CD4-positive, alpha-beta T cell (primary cell): ENCODE measurements at regions not wholly inside any gene's neighbourhood (a gene's known extent, or its start where the extent isn't known, plus 50 kb on each side); places are given as distances from the start of the nearest gene placed in this dataset.

ENCODE experiments used
- ATAC-seq: fragments of 200-7000 bp; cut with Tn5 transposase; one replicate; pipeline ENCODE4 v1.10.0; 2022; ENCODE audit warnings: mild to moderate bottlenecking; ENCODE audit not compliant: poor library complexity
- CTCF ChIA-PET: fragments of 350-600 bp; sonication (Branson Sonifier 250); formaldehyde crosslinking; loops from one replicate; lab custom pipeline; 2021; ENCODE audit warnings: antibody characterized with exemption, inconsistent platforms; lab: Charles Lee
- POLR2A ChIA-PET: fragments of 350-600 bp; sonication (Branson Sonifier 250); formaldehyde crosslinking; loops from one replicate; lab custom pipeline; 2021; ENCODE audit warnings: antibody characterized with exemption, inconsistent platforms; lab: Charles Lee
- DNase-seq, 14 experiments: peaks; one replicate each; pipeline ENCODE4 v3.0.0-alpha.2; 2013 to 2020; ENCODE audit warnings: mixed read lengths in 2 of 14
- H3K27ac ChIP-seq, 2 donors: one replicate each; pipeline versions ENCODE4 v1.5.1 to v1.7.0; 2013; ENCODE audit warnings: low read length in 2 of 2, low read depth in 1 of 2, mild to moderate bottlenecking in 1 of 2
- H3K27me3 ChIP-seq, 2 experiments: 1 replicate in 1 of 2; 2 replicates in 1 of 2; pipeline versions ENCODE4 v1.6.1 to v1.7.0; 2013; ENCODE audit warnings: low read length in 2 of 2, control low read depth in 1 of 2, mild to moderate bottlenecking in 1 of 2, moderate library complexity in 1 of 2; ENCODE audit not compliant: insufficient read depth in 2 of 2, control insufficient read depth in 1 of 2
- H3K36me3 ChIP-seq: one replicate; pipeline ENCODE4 v1.6.1; 2013; ENCODE audit warnings: low read length, control low read depth; ENCODE audit not compliant: insufficient read depth
- H3K4me1 ChIP-seq: one replicate; pipeline ENCODE4 v1.6.1; 2013; ENCODE audit warnings: low read length, control low read depth; ENCODE audit not compliant: insufficient read depth
- H3K4me3 ChIP-seq: one replicate; pipeline ENCODE4 v1.5.1; 2013; ENCODE audit warnings: mild to moderate bottlenecking, low read length, moderate library complexity
- H3K9me3 ChIP-seq, 2 experiments: 1 replicate in 1 of 2; 2 replicates in 1 of 2; pipeline versions ENCODE4 v1.6.1 to v1.7.0; 2013; ENCODE audit warnings: low read length in 2 of 2, mild to moderate bottlenecking in 2 of 2, control low read depth in 1 of 2, moderate library complexity in 1 of 2; ENCODE audit not compliant: control insufficient read depth in 1 of 2, insufficient read depth in 1 of 2
- H3K27ac Mint-ChIP-seq: one replicate; pipeline ENCODE4 v1.8.0; 2020; ENCODE audit warnings: mixed read lengths
- H3K27me3 Mint-ChIP-seq: one replicate; pipeline ENCODE4 v1.8.0; 2021; ENCODE audit warnings: mixed read lengths
- H3K36me3 Mint-ChIP-seq: one replicate; pipeline ENCODE4 v1.8.0; 2021; ENCODE audit warnings: low read depth, mixed read lengths
- H3K4me1 Mint-ChIP-seq: one replicate; pipeline ENCODE4 v1.8.0; 2021; ENCODE audit warnings: low read depth, mixed read lengths
- H3K4me3 Mint-ChIP-seq: one replicate; pipeline ENCODE4 v1.8.0; 2020; ENCODE audit warnings: mild to moderate bottlenecking, mixed read lengths
- H3K9me3 Mint-ChIP-seq: one replicate; pipeline ENCODE4 v1.8.0; 2020; ENCODE audit warnings: mixed read lengths
- intact Hi-C, 2 experiments: fragments of 100-400 bp; cut with DNase I in 1 of 2; cut with micrococcal nuclease in 1 of 2; formaldehyde crosslinking; loops; one replicate each; pipeline versions ENCODE4 v1.15.1 to v1.9.0; 2023 to 2025; cut with DNase I, micrococcal nuclease
- TF ChIP-seq, protein P1 (sequence below): fragments of 200-600 bp; IDR thresholded peaks from one replicate; pipeline ENCODE4 v1.8.0; 2022; ENCODE audit warnings: antibody characterized with exemption, mild to moderate bottlenecking

DNA sequence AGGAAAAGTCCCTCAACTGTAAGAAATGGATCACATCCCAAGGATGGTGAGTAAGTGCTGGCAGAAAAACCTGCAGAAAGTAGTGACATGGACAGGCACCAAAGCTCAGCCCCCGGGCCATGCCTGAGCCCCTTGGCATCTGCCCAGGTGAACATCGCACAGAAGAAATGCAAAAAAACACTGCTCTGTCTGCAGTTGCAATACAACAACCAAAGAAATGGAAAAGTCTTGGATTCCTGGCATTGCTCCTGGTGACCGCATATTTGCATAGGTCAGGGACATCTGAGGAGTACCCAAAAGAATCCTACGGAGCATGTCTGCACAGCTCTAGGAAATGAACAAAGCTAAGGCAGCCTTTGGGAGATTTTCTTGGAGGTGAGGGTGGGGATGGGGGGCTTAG lies 63.1 kb upstream of the PTPRT start:
- ATAC-seq (no peak), DNase-seq (no peak)
- no peak overlapping the region for H3K27ac Mint-ChIP-seq
- no peaks in the 10 kb centered on the region for H3K4me1 ChIP-seq
- peaks cover 5% of the 10 kb centered on the region for H3K27me3 Mint-ChIP-seq
- H3K4me3 Mint-ChIP-seq = no peak overlapping the region
- H3K27me3 ChIP-seq = peaks cover 0 to 2% of the 10 kb centered on the region in 2 experiments
- ChIA-PET POLR2A (no interaction called here), CTCF (no interaction called here)
- no peak overlapping the region for H3K4me3 ChIP-seq
- intact Hi-C loops = no loop called here
- TF ChIP-seq, protein P1, sequence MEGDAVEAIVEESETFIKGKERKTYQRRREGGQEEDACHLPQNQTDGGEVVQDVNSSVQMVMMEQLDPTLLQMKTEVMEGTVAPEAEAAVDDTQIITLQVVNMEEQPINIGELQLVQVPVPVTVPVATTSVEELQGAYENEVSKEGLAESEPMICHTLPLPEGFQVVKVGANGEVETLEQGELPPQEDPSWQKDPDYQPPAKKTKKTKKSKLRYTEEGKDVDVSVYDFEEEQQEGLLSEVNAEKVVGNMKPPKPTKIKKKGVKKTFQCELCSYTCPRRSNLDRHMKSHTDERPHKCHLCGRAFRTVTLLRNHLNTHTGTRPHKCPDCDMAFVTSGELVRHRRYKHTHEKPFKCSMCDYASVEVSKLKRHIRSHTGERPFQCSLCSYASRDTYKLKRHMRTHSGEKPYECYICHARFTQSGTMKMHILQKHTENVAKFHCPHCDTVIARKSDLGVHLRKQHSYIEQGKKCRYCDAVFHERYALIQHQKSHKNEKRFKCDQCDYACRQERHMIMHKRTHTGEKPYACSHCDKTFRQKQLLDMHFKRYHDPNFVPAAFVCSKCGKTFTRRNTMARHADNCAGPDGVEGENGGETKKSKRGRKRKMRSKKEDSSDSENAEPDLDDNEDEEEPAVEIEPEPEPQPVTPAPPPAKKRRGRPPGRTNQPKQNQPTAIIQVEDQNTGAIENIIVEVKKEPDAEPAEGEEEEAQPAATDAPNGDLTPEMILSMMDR = no peak
- H3K27ac ChIP-seq = no peak overlapping the region
- H3K36me3 Mint-ChIP-seq = no peaks in the 10 kb centered on the region
- H3K9me3 ChIP-seq = no peaks in the 10 kb centered on the region
- H3K4me1 Mint-ChIP-seq = no peaks in the 10 kb centered on the region
- H3K9me3 Mint-ChIP-seq = no peaks in the 10 kb centered on the region
- no peaks in the 10 kb centered on the region for H3K36me3 ChIP-seq

DNA sequence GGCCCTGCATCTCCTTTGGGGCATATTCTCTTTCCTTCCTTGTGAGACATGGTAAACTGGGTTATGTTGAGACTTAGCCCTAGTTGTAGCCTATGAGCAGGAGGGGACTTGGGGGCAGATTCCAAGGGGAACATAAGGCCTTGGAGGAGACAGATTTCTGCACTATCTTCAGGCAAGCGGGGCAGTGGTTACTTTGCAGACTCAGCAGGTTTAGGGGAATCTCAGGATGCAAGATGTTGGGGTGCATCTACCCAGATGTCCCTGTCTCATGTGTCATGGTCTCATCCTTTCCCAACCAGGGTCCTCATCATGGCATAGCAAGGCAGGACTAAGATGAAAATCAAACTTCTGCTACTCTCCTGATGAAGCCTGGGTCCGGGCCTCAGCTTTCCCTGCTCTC lies 58.6 kb upstream of the PTPRT start:
- H3K4me1 ChIP-seq = no peaks in the 10 kb centered on the region
- H3K27ac Mint-ChIP-seq = no peak overlapping the region
- no peaks in the 10 kb centered on the region for H3K36me3 Mint-ChIP-seq
- no peaks in the 10 kb centered on the region for H3K9me3 ChIP-seq
- ChIA-PET POLR2A (no interaction called here), CTCF (no interaction called here)
- no peaks in the 10 kb centered on the region for H3K27me3 ChIP-seq
- no peak for DNase-seq
- H3K4me3 ChIP-seq = no peak overlapping the region
- H3K27ac ChIP-seq = no peak overlapping the region
- ATAC-seq = no peak
- no peak overlapping the region for H3K4me3 Mint-ChIP-seq
- H3K27me3 Mint-ChIP-seq = peaks cover 22% of the 10 kb centered on the region
- no peaks in the 10 kb centered on the region for H3K9me3 Mint-ChIP-seq
- intact Hi-C loops = no loop called here
- no peaks in the 10 kb centered on the region for H3K36me3 ChIP-seq
- H3K4me1 Mint-ChIP-seq = no peaks in the 10 kb centered on the region
- TF ChIP-seq, protein P1 = no peak

GRCh38 chr20:43247361-43247760 lies 57.7 kb upstream of the PTPRT start:
- Histone ChIP-seq H3K4me3 (no peak overlapping the region), H3K4me1 (no peaks in the 10 kb centered on the region), H3K36me3 (no peaks in the 10 kb centered on the region), H3K27me3 (no peaks in the 10 kb centered on the region), H3K27ac (no peak overlapping the region), H3K9me3 (no peaks in the 10 kb centered on the region)
- Mint-ChIP-seq H3K9me3 (no peaks in the 10 kb centered on the region), H3K36me3 (no peaks in the 10 kb centered on the region), H3K4me3 (no peak overlapping the region), H3K4me1 (no peaks in the 10 kb centered on the region), H3K27ac (no peak overlapping the region), H3K27me3 (peaks cover 24% of the 10 kb centered on the region)
- TF ChIP-seq, protein P1 = no peak
- no peak for DNase-seq
- intact Hi-C loops = no loop called here
- no peak for ATAC-seq
- CTCF ChIA-PET = no interaction called here
- POLR2A ChIA-PET = no interaction called here
